ENCODE measurements at regions not wholly inside any gene's neighbourhood (a gene's known extent, or its start where the extent isn't known, plus 50 kb on each side); places are given as distances from the start of the nearest gene placed in this dataset.

GRCh38 chr12:59843260-59843843 is 247.5 kb downstream of the SLC16A7 start:
- no peaks in the 10 kb centered on the region for H3K4me1 ChIP-seq (ENCODE audit: control insufficient read depth, insufficient read depth, low read length)
- H3K36me3 ChIP-seq (ENCODE audit: control insufficient read depth in 2 of 2, insufficient read depth in 1 of 2, low read length in 2 of 2), result no peaks in the 10 kb centered on the region
- no peaks in the 10 kb centered on the region for H3K9me3 ChIP-seq (ENCODE audit: control insufficient read depth, insufficient read depth, low read depth, low read length)
- no peak overlapping the region for H3K27ac ChIP-seq (ENCODE audit: extremely low read depth, low read depth, low read length)
- ChIA-PET CTCF (interaction anchor here (3.0 kb wide), 1 partner anchor 8 kb away, joined by 11 read pairs; no protein-coding TSS in a partner anchor), POLR2A (no interaction called here)
- TF ChIP-seq ZNF132 (tag by site-specific recombination; IDR thresholded peaks at IDR 0.05; ENCODE audit: borderline replicate concordance) (no peak), ZNF660 (tag by site-specific recombination; IDR thresholded peaks at IDR 0.05) (no peak), ZXDB (tag by site-specific recombination; IDR thresholded peaks at IDR 0.05) (no peak), ZNF707 (tag by site-specific recombination; IDR thresholded peaks at IDR 0.05) (no peak), ZBTB21 (tag by site-specific recombination; IDR thresholded peaks at IDR 0.05) (no peak), ZNF514 (tag by site-specific recombination; IDR thresholded peaks at IDR 0.05) (no peak), REST (tag by site-specific recombination; IDR thresholded peaks at IDR 0.05) (no peak), ZFP69B (tag by site-specific recombination; IDR thresholded peaks at IDR 0.05) (no peak), ZNF549 (tag by site-specific recombination; IDR thresholded peaks at IDR 0.05) (no peak), ZFP3 (tag by site-specific recombination; IDR thresholded peaks at IDR 0.05; ENCODE audit: low read depth) (no peak), INSM2 (tag by site-specific recombination; IDR thresholded peaks at IDR 0.05) (no peak), GLIS2 (tag by site-specific recombination; IDR thresholded peaks at IDR 0.05) (no peak), ZNF391 (tag by site-specific recombination; IDR thresholded peaks at IDR 0.05; ENCODE audit: borderline replicate concordance, low read depth) (no peak), BCL11A (tag by site-specific recombination; IDR thresholded peaks at IDR 0.05; ENCODE audit: low read depth) (no peak), TCF7L2 (IDR thresholded peaks at IDR 0.05; ENCODE audit: borderline replicate concordance, low read depth, low read length) (no peak), GFI1B (tag by site-specific recombination; IDR thresholded peaks at IDR 0.05) (no peak)
- TF ChIP-seq, protein P1, sequence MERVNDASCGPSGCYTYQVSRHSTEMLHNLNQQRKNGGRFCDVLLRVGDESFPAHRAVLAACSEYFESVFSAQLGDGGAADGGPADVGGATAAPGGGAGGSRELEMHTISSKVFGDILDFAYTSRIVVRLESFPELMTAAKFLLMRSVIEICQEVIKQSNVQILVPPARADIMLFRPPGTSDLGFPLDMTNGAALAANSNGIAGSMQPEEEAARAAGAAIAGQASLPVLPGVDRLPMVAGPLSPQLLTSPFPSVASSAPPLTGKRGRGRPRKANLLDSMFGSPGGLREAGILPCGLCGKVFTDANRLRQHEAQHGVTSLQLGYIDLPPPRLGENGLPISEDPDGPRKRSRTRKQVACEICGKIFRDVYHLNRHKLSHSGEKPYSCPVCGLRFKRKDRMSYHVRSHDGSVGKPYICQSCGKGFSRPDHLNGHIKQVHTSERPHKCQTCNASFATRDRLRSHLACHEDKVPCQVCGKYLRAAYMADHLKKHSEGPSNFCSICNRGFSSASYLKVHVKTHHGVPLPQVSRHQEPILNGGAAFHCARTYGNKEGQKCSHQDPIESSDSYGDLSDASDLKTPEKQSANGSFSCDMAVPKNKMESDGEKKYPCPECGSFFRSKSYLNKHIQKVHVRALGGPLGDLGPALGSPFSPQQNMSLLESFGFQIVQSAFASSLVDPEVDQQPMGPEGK (tag by site-specific recombination; IDR thresholded peaks at IDR 0.05), result no peak
- H3K4me3 ChIP-seq (ENCODE audit: low read depth, low read length), result no peak overlapping the region

- Histone ChIP-seq H3K4me1 (ENCODE audit: control insufficient read depth, insufficient read depth, low read length) (no peaks in the 10 kb centered on the region), H3K36me3 (ENCODE audit: control insufficient read depth in 2 of 2, insufficient read depth in 1 of 2, low read length in 2 of 2) (no peaks in the 10 kb centered on the region), H3K4me3 (ENCODE audit: low read depth, low read length) (no peak overlapping the region), H3K27ac (ENCODE audit: extremely low read depth, low read depth, low read length) (no peak overlapping the region), H3K9me3 (ENCODE audit: control insufficient read depth, insufficient read depth, low read depth, low read length) (no peaks in the 10 kb centered on the region)
- POLR2A ChIA-PET, result no interaction called here
- CTCF ChIA-PET, result interaction anchor here (0.6 to 3.0 kb wide), 3 partner anchors 9 to 246 kb away, joined by 3 to 11 read pairs (median 3); no protein-coding TSS in a partner anchor
- no peak for TF ChIP-seq CTCF (tag by site-specific recombination; IDR thresholded peaks at IDR 0.05)
- TF ChIP-seq ZNF335 (tag by site-specific recombination; conservative IDR thresholded peaks at IDR 0.05), result no peak
- TF ChIP-seq ZNF175 (tag by site-specific recombination; IDR thresholded peaks at IDR 0.05), result no peak
- TF ChIP-seq ZNF274 (IDR thresholded peaks at IDR 0.05; ENCODE audit: low read length), result no peak
- no peak for TF ChIP-seq ZNF274 (tag by site-specific recombination; IDR thresholded peaks at IDR 0.05; ENCODE audit: borderline replicate concordance)
- no peak for TF ChIP-seq REST (tag by site-specific recombination; IDR thresholded peaks at IDR 0.05)
Observed at GRCh38 chr12:59844750-59845149, 248.9 kb downstream of the SLC16A7 start.

Measured in HEK293 (cell line).